ENCODE measurements at regions not wholly inside any gene's neighbourhood (a gene's known extent, or its start where the extent isn't known, plus 50 kb on each side); places are given as distances from the start of the nearest gene placed in this dataset.

GRCh38 chr16:79651363-79651762, 50.8 kb upstream of the MAF start:
- TF ChIP-seq POLR2AphosphoS5 (IDR thresholded peaks at IDR 0.05; ENCODE audit: borderline replicate concordance, low read depth, low read length) (no peak), EZH2 (IDR thresholded peaks at IDR 0.05) (no peak)
